Testis (tissue), 2 donors: ENCODE measurements at regions not wholly inside any gene's neighbourhood (a gene's known extent, or its start where the extent isn't known, plus 50 kb on each side); places are given as distances from the start of the nearest gene placed in this dataset.

Experiments used
- CTCF ChIP-seq, 3 experiments: fragments of 450-650 bp in 2 of 3; fragments of 200-600 bp in 1 of 3; sonication (generic) in 1 of 3; IDR thresholded peaks; one replicate each; pipeline ENCODE4 v1.5.1; 2016 to 2019; ENCODE audit warnings: antibody characterized with exemption in 3 of 3, mild to moderate bottlenecking in 2 of 3, moderate library complexity in 1 of 3
- POLR2A ChIP-seq: fragments of 450-650 bp; IDR thresholded peaks from one replicate; pipeline ENCODE4 v1.6.1; 2017; ENCODE audit warnings: antibody characterized with exemption, mild to moderate bottlenecking, moderate library complexity

- no peak for TF ChIP-seq POLR2A
- TF ChIP-seq CTCF (IDR thresholded peaks at IDR 0.05), result no peak
Measured at GRCh38 chr10:8767591-8767990, 713.1 kb downstream of the GATA3 start.
